ENCODE measurements at regions not wholly inside any gene's neighbourhood (a gene's known extent, or its start where the extent isn't known, plus 50 kb on each side); places are given as distances from the start of the nearest gene placed in this dataset.
A peak's percentile ranks its signal among the peaks of the same experiment; 100 is the strongest.

- 58 to 80% methylated on average over 11 to 13 of the region's 13 CpGs for WGBS, 2 donors
- Histone ChIP-seq H3K9me3 (no peaks in the 10 kb centered on the region), H3K4me1 (peaks cover 68% of the 10 kb centered on the region), H3K27ac (peak overlapping the region; percentile 91 to 96 (median 94)), H3K4me3 (no peak overlapping the region), H3K27me3 (no peaks in the 10 kb centered on the region), H3K36me3 (replicated peaks in 1 of 2; ENCODE audit: insufficient read depth in 1 of 2, low read depth in 2 of 2) (no peaks in the 10 kb centered on the region)
- intact Hi-C loops (cut with DNase I) = no loop called here
- ATAC-seq (no peak), DNase-seq (no peak)
- TF ChIP-seq CTCF (IDR thresholded peaks at IDR 0.05) = no peak
- TF ChIP-seq POLR2A (IDR thresholded peaks at IDR 0.05) = no peak
These were observed 249.9 kb downstream of the OPA1 start for GRCh38 chr3:193842832-193843473.

GRCh38 chr3:193843474-193844301 lies 250.7 kb downstream of the OPA1 start:
- Histone ChIP-seq H3K36me3 (replicated peaks in 1 of 2; ENCODE audit: insufficient read depth in 1 of 2, low read depth in 2 of 2) (no peaks in the 10 kb centered on the region), H3K27me3 (no peaks in the 10 kb centered on the region), H3K9me3 (no peaks in the 10 kb centered on the region), H3K4me1 (peaks cover 69% of the 10 kb centered on the region), H3K27ac (peak overlapping the region; percentile 91 to 96 (median 94)), H3K4me3 (no peak overlapping the region)
- peak; percentile 72 to 91 (median 82) for DNase-seq
- intact Hi-C loops (cut with DNase I) = no loop called here
- TF ChIP-seq POLR2A (IDR thresholded peaks at IDR 0.05) (peak in 2 of 3 donors; percentile 41 to 46), CTCF (IDR thresholded peaks at IDR 0.05) (no peak)
- ATAC-seq = peak; percentile 90
- 15 to 29% methylated on average over 5 of the region's 5 CpGs for WGBS, 2 donors

GRCh38 chr3:193844472-193844871 lies 251.5 kb downstream of the OPA1 start:
- Histone ChIP-seq H3K36me3 (replicated peaks in 1 of 2; ENCODE audit: insufficient read depth in 1 of 2, low read depth in 2 of 2) (no peaks in the 10 kb centered on the region), H3K27ac (peak overlapping the region; percentile 59 to 96 (median 94)), H3K9me3 (no peaks in the 10 kb centered on the region), H3K27me3 (no peaks in the 10 kb centered on the region), H3K4me1 (peaks cover 69% of the 10 kb centered on the region), H3K4me3 (no peak overlapping the region)
- WGBS, 2 donors = 59 to 70% methylated on average over 3 of the region's 3 CpGs
- ATAC-seq (no peak), DNase-seq (no peak)
- TF ChIP-seq CTCF (IDR thresholded peaks at IDR 0.05) = no peak
- intact Hi-C loops (cut with DNase I) = no loop called here

GRCh38 chr3:193845144-193845543 lies 252.1 kb downstream of the OPA1 start:
- intact Hi-C loops (cut with DNase I) = no loop called here

More at GRCh38 chr3:193845144-193845543, 252.1 kb downstream of the OPA1 start:
- Histone ChIP-seq H3K27ac (peak overlapping the region; percentile 59 to 96 (median 94)), H3K36me3 (replicated peaks in 1 of 2; ENCODE audit: insufficient read depth in 1 of 2, low read depth in 2 of 2) (no peaks in the 10 kb centered on the region), H3K9me3 (no peaks in the 10 kb centered on the region), H3K27me3 (no peaks in the 10 kb centered on the region), H3K4me1 (peaks cover 69% of the 10 kb centered on the region), H3K4me3 (no peak overlapping the region)
- WGBS, 2 donors = 90% methylated on average over 4 of the region's 4 CpGs
- no peak for ATAC-seq
- no peak for DNase-seq
- TF ChIP-seq POLR2A (IDR thresholded peaks at IDR 0.05) (no peak), CTCF (IDR thresholded peaks at IDR 0.05) (no peak)
